Natural killer cell (primary cell): ENCODE measurements at regions not wholly inside any gene's neighbourhood (a gene's known extent, or its start where the extent isn't known, plus 50 kb on each side); places are given as distances from the start of the nearest gene placed in this dataset.

Experiments
- ATAC-seq, 3 donors: fragments of 150-1000 bp in 2 of 3; fragments of 200-7000 bp in 1 of 3; cut with Tn5 transposase; 1 replicate in 1 of 3; 2 replicates in 2 of 3; pipeline ENCODE4 v1.10.0; 2021; ENCODE audit warnings: mild to moderate bottlenecking in 2 of 3, moderate library complexity in 2 of 3
- DNase-seq, 2 donors: peaks; one replicate each; pipeline versions ENCODE4 v3.0.0 to v3.0.0-alpha.2; 2013 to 2021; ENCODE audit warnings: mixed read lengths in 1 of 2
- H3K27ac ChIP-seq: one replicate; pipeline ENCODE4 v1.5.1; 2013; ENCODE audit warnings: mild to moderate bottlenecking, low read length
- H3K27me3 ChIP-seq: one replicate; pipeline ENCODE4 v1.6.1; 2013; ENCODE audit warnings: low read length; ENCODE audit not compliant: control insufficient read depth, insufficient read depth
- H3K36me3 ChIP-seq: one replicate; pipeline ENCODE4 v1.6.1; 2013; ENCODE audit warnings: low read length; ENCODE audit not compliant: control insufficient read depth, insufficient read depth
- H3K4me1 ChIP-seq: one replicate; pipeline ENCODE4 v1.6.1; 2013; ENCODE audit warnings: low read length; ENCODE audit not compliant: control insufficient read depth, insufficient read depth
- H3K4me3 ChIP-seq: one replicate; pipeline ENCODE4 v1.5.1; 2013; ENCODE audit warnings: low read length
- H3K9me3 ChIP-seq: one replicate; pipeline ENCODE4 v1.6.1; 2013; ENCODE audit warnings: low read length; ENCODE audit not compliant: control insufficient read depth, insufficient read depth
- H3K27ac Mint-ChIP-seq, 2 donors: one replicate each; pipeline ENCODE4 v1.8.0; 2022; ENCODE audit warnings: mild to moderate bottlenecking in 2 of 2, mixed read lengths in 2 of 2, moderate library complexity in 1 of 2
- H3K27me3 Mint-ChIP-seq, 2 donors: one replicate each; pipeline ENCODE4 v1.8.0; 2022; ENCODE audit warnings: low read depth in 2 of 2, mixed read lengths in 2 of 2
- H3K36me3 Mint-ChIP-seq: one replicate; pipeline ENCODE4 v1.8.0; 2022; ENCODE audit warnings: mixed read lengths
- H3K4me1 Mint-ChIP-seq, 2 donors: one replicate each; pipeline ENCODE4 v1.8.0; 2022; ENCODE audit warnings: mixed read lengths in 2 of 2
- H3K4me3 Mint-ChIP-seq: one replicate; pipeline ENCODE4 v1.8.0; 2022; ENCODE audit warnings: mild to moderate bottlenecking, moderate library complexity, mixed read lengths
- H3K9me3 Mint-ChIP-seq, 2 donors: one replicate each; pipeline ENCODE4 v1.8.0; 2022; ENCODE audit warnings: mixed read lengths in 2 of 2
- CTCF ChIP-seq: fragments of 200-600 bp; IDR thresholded peaks from one replicate; pipeline ENCODE4 v1.8.0; 2022; ENCODE audit warnings: antibody characterized with exemption
- WGBS: methylation state at CpG from one replicate; pipeline ENCODE4 v1.1.7; 2013; ENCODE audit warnings: missing lambda C conversion rate; ENCODE audit not compliant: insufficient coverage; 5-methylcytosine and 5-hydroxymethylcytosine counted together
- intact Hi-C: fragments of 100-400 bp; cut with micrococcal nuclease; formaldehyde crosslinking; loops from one replicate; pipeline ENCODE4 v1.14.2; 2022

GRCh38 chr2:64317707-64318475 is 136.1 kb upstream of the LGALSL start:
- no peak for TF ChIP-seq CTCF

DNA sequence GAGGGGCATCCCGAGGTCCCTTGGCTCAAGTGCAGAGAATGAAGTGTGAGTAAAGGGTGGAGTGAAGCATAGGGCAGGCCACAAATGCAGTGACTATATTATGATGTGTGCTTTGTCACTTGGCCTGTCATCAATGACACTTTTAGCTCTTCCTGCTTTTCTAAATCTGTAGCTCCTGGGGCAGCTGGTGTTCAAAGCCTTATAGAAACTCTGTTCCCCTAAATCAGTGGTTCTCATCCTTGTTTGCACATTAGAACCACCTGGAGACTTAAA is 135.6 kb upstream of the LGALSL start:
- Histone ChIP-seq H3K9me3 (no peaks in the 10 kb centered on the region), H3K27ac (no peak overlapping the region), H3K4me1 (peaks cover 16% of the 10 kb centered on the region), H3K4me3 (no peak overlapping the region), H3K27me3 (no peaks in the 10 kb centered on the region), H3K36me3 (no peaks in the 10 kb centered on the region)
- DNase-seq: no peak
- peak in 2 of 3 donors; percentile 56 to 60 for ATAC-seq
- no peaks in the 10 kb centered on the region for H3K36me3 Mint-ChIP-seq
- no peaks in the 10 kb centered on the region for H3K9me3 Mint-ChIP-seq
- H3K4me1 Mint-ChIP-seq: peaks cover 15 to 26% of the 10 kb centered on the region in 2 donors
- 62% methylated on average over 1 of the region's 1 CpG for WGBS
- peaks cover 3 to 8% of the 10 kb centered on the region in 2 donors for H3K27me3 Mint-ChIP-seq
- no peak overlapping the region for H3K4me3 Mint-ChIP-seq
- intact Hi-C loops: no loop called here
- peak overlapping the region in 1 of 2 donors; percentile 34 for H3K27ac Mint-ChIP-seq
- TF ChIP-seq CTCF: no peak

More at GRCh38 chr2:64317707-64318475, 136.1 kb upstream of the LGALSL start:
- Histone ChIP-seq H3K9me3 (no peaks in the 10 kb centered on the region), H3K36me3 (no peaks in the 10 kb centered on the region), H3K27me3 (no peaks in the 10 kb centered on the region), H3K4me1 (peaks cover 11% of the 10 kb centered on the region), H3K27ac (no peak overlapping the region), H3K4me3 (no peak overlapping the region)
- ATAC-seq (no peak), DNase-seq (no peak)
- Mint-ChIP-seq H3K36me3 (no peaks in the 10 kb centered on the region), H3K27ac (peak overlapping the region in 1 of 2 donors; percentile 34), H3K4me1 (peaks cover 10 to 20% of the 10 kb centered on the region in 2 donors), H3K27me3 (peaks cover 3 to 8% of the 10 kb centered on the region in 2 donors), H3K9me3 (no peaks in the 10 kb centered on the region), H3K4me3 (no peak overlapping the region)
- intact Hi-C loops: no loop called here
- 68% methylated on average over 1 of the region's 2 CpGs for WGBS

- DNase-seq (no peak), ATAC-seq (no peak)
- Mint-ChIP-seq H3K4me3 (no peak overlapping the region), H3K27me3 (peaks cover 3 to 8% of the 10 kb centered on the region in 2 donors), H3K9me3 (no peaks in the 10 kb centered on the region), H3K27ac (no peak overlapping the region), H3K36me3 (no peaks in the 10 kb centered on the region), H3K4me1 (peaks cover 30 to 40% of the 10 kb centered on the region in 2 donors)
- peaks cover 24% of the 10 kb centered on the region for H3K4me1 ChIP-seq
- no peak overlapping the region for H3K27ac ChIP-seq
- H3K9me3 ChIP-seq: no peaks in the 10 kb centered on the region
- 100% methylated on average over 3 of the region's 3 CpGs for WGBS
- H3K4me3 ChIP-seq: no peak overlapping the region
- no peak for TF ChIP-seq CTCF
- H3K27me3 ChIP-seq: no peaks in the 10 kb centered on the region
- no peaks in the 10 kb centered on the region for H3K36me3 ChIP-seq
- intact Hi-C loops: loop anchor here (10.0 kb wide), 2 partner anchors 105 to 475 kb away; partner anchors contain the start of gene UGP2
These were observed 134.1 kb upstream of the LGALSL start for GRCh38 chr2:64319896-64320295.

DNA sequence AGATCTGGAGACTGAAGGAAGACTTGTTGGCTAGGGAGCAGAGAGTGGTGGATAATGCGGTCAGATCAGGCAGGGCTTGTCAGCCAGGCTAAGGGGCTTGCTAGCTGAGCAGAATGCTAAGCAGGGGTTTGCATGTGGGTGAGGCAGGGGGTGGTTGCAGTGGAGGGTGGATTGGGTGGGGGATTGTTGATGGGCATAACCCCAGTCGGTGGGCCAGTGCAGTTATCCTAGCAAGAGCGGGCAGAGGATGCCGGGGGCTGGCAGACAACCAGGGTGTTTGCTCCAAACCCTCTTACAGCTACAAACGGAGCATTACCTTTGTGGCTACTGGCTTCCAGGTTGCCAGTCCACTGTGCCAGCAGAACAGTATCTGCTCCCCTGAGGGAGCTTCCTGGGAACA is 131.5 kb upstream of the LGALSL start:
- Histone ChIP-seq H3K4me3 (no peak overlapping the region), H3K9me3 (no peaks in the 10 kb centered on the region), H3K27ac (no peak overlapping the region), H3K36me3 (no peaks in the 10 kb centered on the region), H3K27me3 (no peaks in the 10 kb centered on the region), H3K4me1 (peaks cover 50% of the 10 kb centered on the region)
- H3K4me3 Mint-ChIP-seq: no peak overlapping the region
- ATAC-seq (no peak), DNase-seq (no peak)
- TF ChIP-seq CTCF: no peak
- intact Hi-C loops: loop anchor here (10.0 kb wide), 2 partner anchors 108 to 478 kb away; partner anchors contain the start of gene UGP2
- peak overlapping the region in 1 of 2 donors; percentile 45 for H3K27ac Mint-ChIP-seq
- H3K36me3 Mint-ChIP-seq: no peaks in the 10 kb centered on the region
- no peaks in the 10 kb centered on the region for H3K9me3 Mint-ChIP-seq
- peaks cover 0 to 3% of the 10 kb centered on the region in 2 donors for H3K27me3 Mint-ChIP-seq
- peaks cover 52 to 62% of the 10 kb centered on the region in 2 donors for H3K4me1 Mint-ChIP-seq
- WGBS: 77% methylated on average over 5 of the region's 5 CpGs
